GM19324 (cell line): ENCODE measurements at regions not wholly inside any gene's neighbourhood (a gene's known extent, or its start where the extent isn't known, plus 50 kb on each side); places are given as distances from the start of the nearest gene placed in this dataset.

Experiments used
- ATAC-seq: cut with Tn5 transposase; IDR thresholded peaks from one replicate; pipeline ENCODE4 v1.9.1; 2021; ENCODE audit warnings: mild to moderate bottlenecking, moderate library complexity; ENCODE audit not compliant: unreplicated experiment, low FRiP score

- no peak for ATAC-seq
These were observed 1666.2 kb upstream of the SLC39A10 start for GRCh38 chr2:193990868-193991267.

GRCh38 chr2:193989645-193990044 is 1667.4 kb upstream of the SLC39A10 start:
- ATAC-seq = no peak

- ATAC-seq = no peak
These were observed 1668.2 kb upstream of the SLC39A10 start for GRCh38 chr2:193988784-193989183.

- no peak for ATAC-seq
These were observed 1671.8 kb upstream of the SLC39A10 start for GRCh38 chr2:193985272-193985671.

GRCh38 chr2:193980599-193980998 is 1676.4 kb upstream of the SLC39A10 start:
- ATAC-seq = no peak

GRCh38 chr2:193973781-193974180 is 1683.2 kb upstream of the SLC39A10 start:
- no peak for ATAC-seq

GRCh38 chr2:193966590-193966989 is 1690.4 kb upstream of the SLC39A10 start:
- ATAC-seq = no peak

GRCh38 chr2:193965263-193965662 is 1691.8 kb upstream of the SLC39A10 start:
- no peak for ATAC-seq

- no peak for ATAC-seq
These were observed 1693.4 kb upstream of the SLC39A10 start for GRCh38 chr2:193963472-193964119.

- ATAC-seq = no peak
These were observed 1710.2 kb upstream of the SLC39A10 start for GRCh38 chr2:193946806-193947205.

GRCh38 chr2:193943406-193943960 is 1713.5 kb upstream of the SLC39A10 start:
- no peak for ATAC-seq

GRCh38 chr2:193935114-193935513 is 1721.9 kb upstream of the SLC39A10 start:
- no peak for ATAC-seq

GRCh38 chr2:193929131-193929530 is 1727.9 kb upstream of the SLC39A10 start:
- ATAC-seq = no peak

GRCh38 chr2:193907561-193907960 is 1712.8 kb upstream of the TMEFF2 start:
- no peak for ATAC-seq

GRCh38 chr2:193900292-193900691 is 1705.6 kb upstream of the TMEFF2 start:
- no peak for ATAC-seq

- ATAC-seq = no peak
These were observed 1700.5 kb upstream of the TMEFF2 start for GRCh38 chr2:193895226-193895625.

GRCh38 chr2:193894081-193894480 is 1699.3 kb upstream of the TMEFF2 start:
- ATAC-seq = no peak

- ATAC-seq = no peak
These were observed 1696.3 kb upstream of the TMEFF2 start for GRCh38 chr2:193891023-193891422.

- no peak for ATAC-seq
These were observed 1690.7 kb upstream of the TMEFF2 start for GRCh38 chr2:193885419-193885818.

- ATAC-seq = no peak
These were observed 1689.1 kb upstream of the TMEFF2 start for GRCh38 chr2:193883820-193884219.

GRCh38 chr2:193876980-193877379 is 1682.2 kb upstream of the TMEFF2 start:
- no peak for ATAC-seq

- ATAC-seq = no peak
These were observed 1674.8 kb upstream of the TMEFF2 start for GRCh38 chr2:193869564-193869963.

GRCh38 chr2:193868833-193869232 is 1674.1 kb upstream of the TMEFF2 start:
- no peak for ATAC-seq
